DMS 273 (cell line): ENCODE measurements at regions not wholly inside any gene's neighbourhood (a gene's known extent, or its start where the extent isn't known, plus 50 kb on each side); places are given as distances from the start of the nearest gene placed in this dataset.

Experiments
- DNase-seq: peaks from one replicate; lab custom pipeline; 2025; ENCODE audit not compliant: unreplicated experiment; lab: John Stamatoyannopoulos, UW

- DNase-seq: no peak
Observed at GRCh38 chr2:20111311-20112131, 60.1 kb upstream of the LAPTM4A start.

DNA sequence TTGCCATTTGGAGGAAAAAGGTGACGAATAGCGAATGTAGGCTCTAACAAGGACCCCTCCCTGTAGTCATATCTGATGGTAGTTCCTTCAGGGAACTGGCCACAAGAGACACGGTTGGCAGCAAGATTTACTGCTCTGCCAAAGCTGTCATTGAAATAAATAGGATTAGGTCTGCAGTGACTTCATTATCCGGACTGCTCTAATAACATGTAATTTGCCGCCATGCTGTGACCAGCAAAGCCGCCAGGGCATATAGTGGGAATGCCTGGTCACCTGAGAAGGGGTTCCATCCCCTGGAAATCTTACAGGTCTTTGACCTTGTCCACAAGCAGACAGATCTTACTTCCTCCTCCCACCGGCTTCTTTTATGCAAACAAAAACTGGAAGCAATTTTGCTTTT is 59.4 kb upstream of the LAPTM4A start:
- no peak for DNase-seq

DNA sequence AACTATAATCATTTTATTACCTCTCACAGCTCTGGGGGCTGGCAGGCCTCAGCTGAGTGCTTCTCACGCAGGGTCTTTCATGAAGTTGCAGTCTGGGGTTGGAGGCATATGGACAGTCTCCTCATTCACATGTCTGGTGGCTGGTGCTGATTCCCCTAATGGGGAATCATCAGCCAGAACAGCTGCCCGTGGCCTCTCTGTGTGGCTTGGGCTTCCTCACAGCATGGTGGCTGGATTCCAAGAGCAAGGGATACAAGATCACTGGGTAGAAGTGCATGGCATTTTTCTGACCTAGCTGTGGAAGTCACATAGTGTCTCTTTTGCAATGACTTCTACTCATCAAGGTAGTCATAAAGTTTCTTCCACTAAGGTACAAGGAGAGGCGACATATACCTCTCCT is 59.0 kb upstream of the LAPTM4A start:
- DNase-seq: no peak

DNA sequence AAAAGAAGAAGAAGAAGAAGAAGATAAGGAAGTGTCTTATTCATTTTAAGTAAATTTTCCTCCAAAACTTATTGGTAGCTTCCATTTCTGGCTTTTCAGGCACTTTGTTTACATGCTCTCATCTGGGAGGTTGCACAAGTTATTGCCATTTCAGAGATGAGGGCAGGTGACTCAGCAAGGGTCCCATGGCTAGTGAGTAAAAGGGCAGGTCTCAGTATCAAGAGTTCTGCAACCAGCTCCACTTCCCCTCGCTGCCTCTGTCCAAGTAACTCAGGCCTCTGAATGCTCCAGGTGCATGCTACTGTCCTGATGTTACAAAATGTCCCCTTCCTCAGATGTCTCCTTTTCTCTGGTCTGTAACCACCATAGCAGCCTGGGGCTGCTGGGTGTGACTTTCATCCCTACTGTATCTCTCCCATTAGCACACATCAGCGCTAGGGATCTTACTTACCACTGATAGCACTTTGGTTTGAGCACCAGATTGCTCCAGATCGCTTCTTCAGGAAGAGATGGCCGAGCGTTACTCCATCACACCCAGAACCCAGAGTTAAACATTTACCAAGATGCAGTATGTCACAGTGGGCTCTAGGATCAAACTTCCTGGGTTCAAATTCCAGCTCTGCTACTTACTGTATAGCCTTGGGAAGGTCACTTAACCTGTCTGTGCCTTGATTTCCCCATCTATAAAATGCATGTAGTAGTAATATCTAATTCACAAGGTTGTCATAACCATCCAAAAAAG is 57.4 kb upstream of the LAPTM4A start:
- no peak for DNase-seq

DNA sequence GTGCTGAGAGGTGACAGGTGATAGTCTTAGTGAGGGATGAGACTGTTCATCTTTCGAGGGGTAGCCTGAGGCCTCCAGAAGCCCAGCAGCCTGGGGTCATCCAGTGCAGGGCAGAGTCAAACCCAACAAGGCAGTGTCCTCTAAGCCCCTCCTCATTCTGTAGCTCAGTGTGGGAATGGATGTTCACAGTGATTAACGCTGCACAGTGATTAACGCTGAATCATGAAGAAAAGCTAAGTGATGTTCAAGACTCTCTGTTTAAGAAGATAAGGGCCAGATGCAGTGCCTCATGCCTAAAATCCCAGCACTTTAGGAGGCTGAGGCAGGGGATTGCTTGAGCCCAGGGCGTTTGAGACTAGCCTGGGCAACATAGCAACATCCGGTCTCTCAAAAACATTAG is 56.3 kb upstream of the LAPTM4A start:
- no peak for DNase-seq

- no peak for DNase-seq
Observed at GRCh38 chr2:20107352-20107751, 55.9 kb upstream of the LAPTM4A start.

GRCh38 chr2:20106746-20107145 is 55.3 kb upstream of the LAPTM4A start:
- DNase-seq: no peak

DNA sequence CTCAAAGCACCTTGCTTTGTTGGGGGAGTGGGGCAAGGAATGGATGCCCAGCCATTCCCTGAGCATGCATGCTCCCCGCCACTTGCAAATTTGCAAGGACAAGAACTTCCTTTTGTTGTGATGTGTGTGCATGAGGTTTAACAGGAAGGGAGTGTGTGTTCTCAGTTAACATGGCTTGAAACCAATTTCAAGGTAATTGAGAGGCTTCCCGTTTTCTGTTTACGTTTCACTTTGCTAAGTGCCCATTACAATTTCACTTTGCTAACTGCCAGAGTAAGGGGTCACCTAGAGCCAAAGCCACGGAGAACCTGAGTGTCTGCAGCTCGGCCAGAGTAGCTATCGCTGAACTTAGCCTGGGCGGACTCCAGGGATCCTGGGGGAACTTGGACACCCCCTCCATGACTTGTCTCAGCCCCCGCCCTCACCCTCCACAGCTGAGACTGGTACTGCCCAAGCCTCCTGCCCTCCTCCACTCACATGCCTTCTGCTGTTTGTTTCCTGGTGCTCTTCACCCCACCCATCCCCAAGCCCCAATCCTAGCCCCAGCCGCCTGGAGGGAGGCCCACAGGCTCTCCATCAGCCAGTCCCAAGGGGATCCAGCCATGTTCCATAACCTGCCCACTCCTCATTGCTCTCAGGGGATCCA is 53.6 kb upstream of the LAPTM4A start:
- no peak for DNase-seq

GRCh38 chr2:20103530-20103929 is 52.1 kb upstream of the LAPTM4A start:
- peak; percentile 56 for DNase-seq
